NB4 (cell line): ENCODE measurements at regions not wholly inside any gene's neighbourhood (a gene's known extent, or its start where the extent isn't known, plus 50 kb on each side); places are given as distances from the start of the nearest gene placed in this dataset.
"Not testable (repeated sequence)": the region's sequence is repeated elsewhere in the genome, so short reads cannot be mapped to it uniquely, and the experiment has no call there.

Experiments
- CTCF ChIP-seq: IDR thresholded peaks from one replicate; pipeline ENCODE4 v1.5.1; 2012; ENCODE audit warnings: low read depth, low read length
- MAX ChIP-seq: IDR thresholded peaks from 2 replicates; pipeline ENCODE4 v1.6.1; 2011; ENCODE audit warnings: low read depth, low read length
- MYC ChIP-seq: IDR thresholded peaks from 2 replicates; pipeline ENCODE4 v1.6.1; 2011; ENCODE audit warnings: low read depth, low read length
- POLR2A ChIP-seq: IDR thresholded peaks from 2 replicates; pipeline ENCODE4 v1.6.1; 2011; ENCODE audit warnings: mild to moderate bottlenecking; ENCODE audit not compliant: insufficient read length; ENCODE audit errors: extremely low read depth

- not testable (repeated sequence) for TF ChIP-seq POLR2A, CTCF, MAX, MYC
These were observed 262.0 kb downstream of the SMARCA2 start for GRCh38 chr9:2277133-2277532.
